ENCODE measurements at regions not wholly inside any gene's neighbourhood (a gene's known extent, or its start where the extent isn't known, plus 50 kb on each side); places are given as distances from the start of the nearest gene placed in this dataset.

- no peak for TF ChIP-seq ZNF521 (tag by site-specific recombination; IDR thresholded peaks at IDR 0.05)
- no peak for TF ChIP-seq RBAK (tag by site-specific recombination; IDR thresholded peaks at IDR 0.05)
- TF ChIP-seq ZXDB (tag by site-specific recombination; IDR thresholded peaks at IDR 0.05) = no peak
These were observed 932.6 kb downstream of the EPHA3 start (continued) for GRCh38 chr3:90039994-90040393.

- no peaks in the 10 kb centered on the region for H3K4me1 ChIP-seq (ENCODE audit: control insufficient read depth, insufficient read depth, low read length)
- CTCF ChIA-PET = no interaction called here
- no peaks in the 10 kb centered on the region for H3K9me3 ChIP-seq (ENCODE audit: control insufficient read depth, insufficient read depth, low read depth, low read length)
- TF ChIP-seq, protein P1, sequence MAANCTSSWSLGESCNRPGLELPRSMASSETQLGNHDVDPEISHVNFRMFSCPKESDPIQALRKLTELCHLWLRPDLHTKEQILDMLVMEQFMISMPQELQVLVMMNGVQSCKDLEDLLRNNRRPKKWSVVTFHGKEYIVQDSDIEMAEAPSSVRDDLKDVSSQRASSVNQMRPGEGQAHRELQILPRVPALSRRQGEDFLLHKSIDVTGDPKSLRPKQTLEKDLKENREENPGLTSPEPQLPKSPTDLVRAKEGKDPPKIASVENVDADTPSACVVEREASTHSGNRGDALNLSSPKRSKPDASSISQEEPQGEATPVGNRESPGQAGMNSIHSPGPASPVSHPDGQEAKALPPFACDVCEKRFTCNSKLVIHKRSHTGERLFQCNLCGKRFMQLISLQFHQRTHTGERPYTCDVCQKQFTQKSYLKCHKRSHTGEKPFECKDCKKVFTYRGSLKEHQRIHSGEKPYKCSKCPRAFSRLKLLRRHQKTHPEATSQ (tag by site-specific recombination; IDR thresholded peaks at IDR 0.05) = no peak
- TF ChIP-seq, protein P2, sequence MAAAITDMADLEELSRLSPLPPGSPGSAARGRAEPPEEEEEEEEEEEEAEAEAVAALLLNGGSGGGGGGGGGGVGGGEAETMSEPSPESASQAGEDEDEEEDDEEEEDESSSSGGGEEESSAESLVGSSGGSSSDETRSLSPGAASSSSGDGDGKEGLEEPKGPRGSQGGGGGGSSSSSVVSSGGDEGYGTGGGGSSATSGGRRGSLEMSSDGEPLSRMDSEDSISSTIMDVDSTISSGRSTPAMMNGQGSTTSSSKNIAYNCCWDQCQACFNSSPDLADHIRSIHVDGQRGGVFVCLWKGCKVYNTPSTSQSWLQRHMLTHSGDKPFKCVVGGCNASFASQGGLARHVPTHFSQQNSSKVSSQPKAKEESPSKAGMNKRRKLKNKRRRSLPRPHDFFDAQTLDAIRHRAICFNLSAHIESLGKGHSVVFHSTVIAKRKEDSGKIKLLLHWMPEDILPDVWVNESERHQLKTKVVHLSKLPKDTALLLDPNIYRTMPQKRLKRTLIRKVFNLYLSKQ (tag by site-specific recombination; IDR thresholded peaks at IDR 0.05; ENCODE audit: borderline replicate concordance) = no peak
- TF ChIP-seq ZNF248 (tag by site-specific recombination; IDR thresholded peaks at IDR 0.05) (no peak), ZNF600 (tag by site-specific recombination; IDR thresholded peaks at IDR 0.05) (no peak), GLIS2 (tag by site-specific recombination; IDR thresholded peaks at IDR 0.05) (no peak), ZNF16 (tag by site-specific recombination; IDR thresholded peaks at IDR 0.05; ENCODE audit: low read depth) (no peak), ZNF639 (tag by site-specific recombination; IDR thresholded peaks at IDR 0.05) (no peak)
- TF ChIP-seq, protein P3, sequence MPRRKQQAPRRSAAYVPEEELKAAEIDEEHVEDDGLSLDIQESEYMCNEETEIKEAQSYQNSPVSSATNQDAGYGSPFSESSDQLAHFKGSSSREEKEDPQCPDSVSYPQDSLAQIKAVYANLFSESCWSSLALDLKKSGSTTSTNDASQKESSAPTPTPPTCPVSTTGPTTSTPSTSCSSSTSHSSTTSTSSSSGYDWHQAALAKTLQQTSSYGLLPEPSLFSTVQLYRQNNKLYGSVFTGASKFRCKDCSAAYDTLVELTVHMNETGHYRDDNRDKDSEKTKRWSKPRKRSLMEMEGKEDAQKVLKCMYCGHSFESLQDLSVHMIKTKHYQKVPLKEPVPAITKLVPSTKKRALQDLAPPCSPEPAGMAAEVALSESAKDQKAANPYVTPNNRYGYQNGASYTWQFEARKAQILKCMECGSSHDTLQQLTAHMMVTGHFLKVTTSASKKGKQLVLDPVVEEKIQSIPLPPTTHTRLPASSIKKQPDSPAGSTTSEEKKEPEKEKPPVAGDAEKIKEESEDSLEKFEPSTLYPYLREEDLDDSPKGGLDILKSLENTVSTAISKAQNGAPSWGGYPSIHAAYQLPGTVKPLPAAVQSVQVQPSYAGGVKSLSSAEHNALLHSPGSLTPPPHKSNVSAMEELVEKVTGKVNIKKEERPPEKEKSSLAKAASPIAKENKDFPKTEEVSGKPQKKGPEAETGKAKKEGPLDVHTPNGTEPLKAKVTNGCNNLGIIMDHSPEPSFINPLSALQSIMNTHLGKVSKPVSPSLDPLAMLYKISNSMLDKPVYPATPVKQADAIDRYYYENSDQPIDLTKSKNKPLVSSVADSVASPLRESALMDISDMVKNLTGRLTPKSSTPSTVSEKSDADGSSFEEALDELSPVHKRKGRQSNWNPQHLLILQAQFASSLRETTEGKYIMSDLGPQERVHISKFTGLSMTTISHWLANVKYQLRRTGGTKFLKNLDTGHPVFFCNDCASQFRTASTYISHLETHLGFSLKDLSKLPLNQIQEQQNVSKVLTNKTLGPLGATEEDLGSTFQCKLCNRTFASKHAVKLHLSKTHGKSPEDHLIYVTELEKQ (tag by site-specific recombination; IDR thresholded peaks at IDR 0.05; ENCODE audit: borderline replicate concordance) = no peak
- no peaks in the 10 kb centered on the region for H3K36me3 ChIP-seq (ENCODE audit: control insufficient read depth in 2 of 2, insufficient read depth in 1 of 2, low read length in 2 of 2)
- no peak overlapping the region for H3K4me3 ChIP-seq (ENCODE audit: low read depth, low read length)
- no peak overlapping the region for H3K27ac ChIP-seq (ENCODE audit: extremely low read depth, low read depth, low read length)
- POLR2A ChIA-PET = no interaction called here
These were observed 933.1 kb downstream of the EPHA3 start for GRCh38 chr3:90040554-90040953.

DNA sequence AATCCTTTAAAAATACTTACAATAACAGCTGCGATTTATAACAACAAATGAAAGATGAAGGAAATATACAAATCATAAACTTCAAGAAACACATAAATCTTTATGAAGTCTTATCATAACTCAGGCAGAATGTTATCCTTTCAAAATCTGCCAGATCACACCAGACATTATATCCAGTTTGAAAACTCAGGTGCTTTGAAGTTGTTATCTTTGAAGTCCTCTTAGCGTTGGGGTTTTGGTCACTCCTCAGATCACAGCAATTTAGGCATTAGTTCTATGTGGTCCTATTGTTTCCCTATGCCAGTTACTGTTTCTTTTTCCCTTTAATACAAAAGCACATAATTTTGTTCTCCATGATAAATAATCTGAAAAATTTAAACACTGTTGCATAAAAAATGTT lies 934.6 kb downstream of the EPHA3 start:
- Histone ChIP-seq H3K4me3 (ENCODE audit: low read depth, low read length) (no peak overlapping the region), H3K27ac (ENCODE audit: extremely low read depth, low read depth, low read length) (no peak overlapping the region), H3K36me3 (ENCODE audit: control insufficient read depth in 2 of 2, insufficient read depth in 1 of 2, low read length in 2 of 2) (no peaks in the 10 kb centered on the region), H3K4me1 (ENCODE audit: control insufficient read depth, insufficient read depth, low read length) (no peaks in the 10 kb centered on the region), H3K9me3 (ENCODE audit: control insufficient read depth, insufficient read depth, low read depth, low read length) (no peaks in the 10 kb centered on the region)
- POLR2A ChIA-PET = no interaction called here
- CTCF ChIA-PET = no interaction called here
- TF ChIP-seq ZNF530 (tag by site-specific recombination; IDR thresholded peaks at IDR 0.05; ENCODE audit: low read depth) (no peak), ZSCAN16 (tag by site-specific recombination; IDR thresholded peaks at IDR 0.05) (no peak), ZNF324 (tag by site-specific recombination; IDR thresholded peaks at IDR 0.05) (no peak), ZBTB10 (tag by site-specific recombination; IDR thresholded peaks at IDR 0.05) (no peak), ZBTB17 (tag by site-specific recombination; IDR thresholded peaks at IDR 0.05) (no peak), ZNF555 (tag by site-specific recombination; conservative IDR thresholded peaks at IDR 0.05) (no peak)

All from HEK293 (cell line).